ENCODE measurements at regions not wholly inside any gene's neighbourhood (a gene's known extent, or its start where the extent isn't known, plus 50 kb on each side); places are given as distances from the start of the nearest gene placed in this dataset.

DNA sequence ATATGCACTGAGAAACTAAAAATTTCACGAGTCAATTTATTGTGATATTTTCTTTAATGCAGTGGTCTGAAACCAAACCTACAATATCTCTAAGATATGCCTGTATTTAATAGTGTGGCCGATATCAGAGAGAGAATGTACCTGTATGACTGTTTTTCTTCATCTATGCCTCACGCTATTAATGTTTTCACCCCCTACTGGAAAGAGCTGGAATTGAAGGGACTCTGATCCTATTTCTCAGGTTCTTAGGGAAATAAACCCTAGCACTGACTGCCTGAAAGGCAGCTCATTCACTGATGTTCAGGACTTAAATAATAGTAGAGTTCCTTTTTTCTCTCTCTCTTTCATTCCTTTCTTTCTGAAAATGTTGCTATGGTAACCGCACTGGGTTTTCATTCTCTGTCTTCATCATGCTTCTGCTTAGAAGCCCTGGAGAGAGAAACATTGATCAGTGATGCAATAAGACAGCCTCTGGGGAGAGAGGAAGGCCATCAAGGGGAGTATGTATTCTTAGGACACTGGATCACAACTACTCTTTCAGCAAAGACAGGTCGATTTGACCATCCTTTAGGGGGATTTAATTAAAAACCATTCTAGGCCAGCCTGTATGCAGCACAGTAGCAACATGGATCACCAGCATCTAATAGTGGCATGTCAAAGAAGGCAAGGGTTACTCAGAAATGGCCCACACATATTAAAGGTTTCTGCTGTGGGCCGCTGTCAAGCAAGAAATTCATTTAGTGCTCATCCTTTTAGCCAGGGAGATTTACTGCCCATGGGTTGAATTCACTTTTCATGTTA lies 1135.7 kb downstream of the IGSF11 start:
- H3K4me3 ChIP-seq (ENCODE audit: low read length) = no peak overlapping the region
- TF ChIP-seq, protein P1, sequence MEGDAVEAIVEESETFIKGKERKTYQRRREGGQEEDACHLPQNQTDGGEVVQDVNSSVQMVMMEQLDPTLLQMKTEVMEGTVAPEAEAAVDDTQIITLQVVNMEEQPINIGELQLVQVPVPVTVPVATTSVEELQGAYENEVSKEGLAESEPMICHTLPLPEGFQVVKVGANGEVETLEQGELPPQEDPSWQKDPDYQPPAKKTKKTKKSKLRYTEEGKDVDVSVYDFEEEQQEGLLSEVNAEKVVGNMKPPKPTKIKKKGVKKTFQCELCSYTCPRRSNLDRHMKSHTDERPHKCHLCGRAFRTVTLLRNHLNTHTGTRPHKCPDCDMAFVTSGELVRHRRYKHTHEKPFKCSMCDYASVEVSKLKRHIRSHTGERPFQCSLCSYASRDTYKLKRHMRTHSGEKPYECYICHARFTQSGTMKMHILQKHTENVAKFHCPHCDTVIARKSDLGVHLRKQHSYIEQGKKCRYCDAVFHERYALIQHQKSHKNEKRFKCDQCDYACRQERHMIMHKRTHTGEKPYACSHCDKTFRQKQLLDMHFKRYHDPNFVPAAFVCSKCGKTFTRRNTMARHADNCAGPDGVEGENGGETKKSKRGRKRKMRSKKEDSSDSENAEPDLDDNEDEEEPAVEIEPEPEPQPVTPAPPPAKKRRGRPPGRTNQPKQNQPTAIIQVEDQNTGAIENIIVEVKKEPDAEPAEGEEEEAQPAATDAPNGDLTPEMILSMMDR (conservative IDR thresholded peaks at IDR 0.05; ENCODE audit: low read depth, low read length) = peak; percentile 63
- DNase-seq (ENCODE audit: low read depth) = no peak

DNA sequence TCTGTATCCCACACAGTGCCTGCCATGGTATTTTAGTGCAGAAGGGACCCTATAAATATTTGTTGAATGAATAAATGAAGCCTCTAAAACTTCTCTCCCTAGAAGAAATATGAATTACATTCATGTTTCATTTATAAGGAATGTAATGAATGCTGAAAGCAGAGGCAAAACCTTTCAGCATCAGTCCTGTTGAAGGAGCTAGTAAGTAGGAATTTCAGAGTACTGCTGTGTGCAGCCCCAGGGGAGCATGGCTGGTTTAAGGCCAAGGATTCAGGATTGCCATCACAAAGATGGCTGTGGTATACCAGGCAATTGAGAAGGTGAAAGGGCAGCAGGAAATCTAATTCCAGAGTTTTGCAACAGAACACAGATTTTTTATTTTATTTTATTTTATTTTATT lies 1131.4 kb downstream of the IGSF11 start:
- DNase-seq (ENCODE audit: low read depth) = no peak
- no peak overlapping the region for H3K4me3 ChIP-seq (ENCODE audit: low read length)
- TF ChIP-seq, protein P1 (conservative IDR thresholded peaks at IDR 0.05; ENCODE audit: low read depth, low read length) = no peak

DNA sequence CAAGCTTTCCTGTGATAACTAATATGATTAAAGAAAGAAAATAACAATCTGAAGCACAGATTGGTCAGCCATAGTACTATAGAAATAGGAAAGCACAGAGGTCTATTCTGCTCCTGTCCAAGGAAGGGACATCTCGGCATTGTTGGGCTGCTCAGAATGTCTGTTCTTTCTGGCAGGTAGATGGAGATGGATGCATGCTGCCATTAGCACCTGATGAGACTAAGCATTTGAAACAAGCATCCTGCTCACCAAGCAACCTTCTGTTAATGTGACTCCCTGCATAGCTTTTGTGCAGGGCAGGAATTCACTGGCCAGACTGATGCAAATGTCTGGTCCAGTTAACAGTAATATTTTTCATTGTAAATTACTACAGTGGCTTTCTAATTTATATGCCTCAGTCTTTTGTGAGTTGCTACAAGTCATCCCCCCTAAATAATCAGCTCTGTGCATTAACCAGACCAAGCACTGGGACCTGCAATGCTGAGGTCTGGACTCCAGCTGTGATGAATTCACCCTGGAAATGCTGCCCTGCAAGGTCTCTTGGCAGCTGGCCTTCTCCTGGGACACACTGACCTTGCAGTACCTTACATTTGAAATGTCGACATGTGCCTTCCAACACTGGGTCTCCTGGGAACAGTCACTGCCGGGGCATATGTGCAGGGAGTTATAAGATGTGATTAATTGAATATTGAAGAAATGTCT lies 1123.7 kb downstream of the IGSF11 start:
- TF ChIP-seq, protein P1 (conservative IDR thresholded peaks at IDR 0.05; ENCODE audit: low read depth, low read length) = no peak
- no peak overlapping the region for H3K4me3 ChIP-seq (ENCODE audit: low read length)
- no peak for DNase-seq (ENCODE audit: low read depth)

DNA sequence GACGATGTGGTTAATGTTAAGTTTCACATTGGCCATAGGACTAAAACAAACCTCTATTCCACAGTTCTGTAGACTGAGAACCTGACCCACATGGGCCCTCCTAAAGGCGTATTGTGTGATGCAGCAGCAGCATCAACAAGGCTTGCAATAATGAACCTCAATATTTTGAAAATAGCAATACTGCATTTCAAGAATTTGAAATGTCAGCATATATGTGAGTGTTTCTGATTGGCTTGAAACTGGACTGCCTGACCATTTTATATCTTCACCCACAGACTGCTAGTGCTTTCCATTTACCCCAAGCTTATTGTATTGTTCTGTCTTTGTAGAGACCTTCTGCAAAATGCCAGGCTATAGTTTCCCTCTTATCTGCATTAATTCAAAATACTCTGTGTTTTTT lies 1122.3 kb downstream of the IGSF11 start:
- TF ChIP-seq, protein P1 (conservative IDR thresholded peaks at IDR 0.05; ENCODE audit: low read depth, low read length) = no peak
- DNase-seq (ENCODE audit: low read depth) = no peak
- H3K4me3 ChIP-seq (ENCODE audit: low read length) = no peak overlapping the region

DNA sequence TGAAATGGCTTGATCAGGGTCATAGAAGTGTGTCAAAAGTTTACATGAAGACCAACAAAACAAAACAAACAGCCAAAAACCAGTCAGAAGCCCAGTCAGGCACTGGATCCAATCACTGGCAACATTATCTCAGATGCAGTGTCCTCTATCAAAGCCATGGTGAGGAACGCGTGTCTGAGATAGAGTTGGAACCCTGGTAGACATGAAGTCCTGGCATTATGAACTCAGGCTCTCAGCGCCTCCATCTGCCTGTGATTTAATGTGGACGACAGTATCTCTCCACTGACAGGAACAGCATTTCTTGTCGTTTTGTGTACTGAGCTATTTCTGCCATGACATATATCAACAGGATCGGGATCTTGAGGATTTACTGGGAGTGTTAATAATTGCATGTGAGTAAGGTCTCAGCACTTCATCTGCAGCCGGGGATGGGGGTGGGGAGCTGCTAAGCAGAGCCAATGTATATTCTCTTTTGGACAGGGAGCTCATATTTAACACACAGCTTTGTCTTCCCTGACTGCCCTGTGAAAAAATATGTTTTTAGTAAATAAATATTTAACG lies 1120.0 kb downstream of the IGSF11 start:
- H3K4me3 ChIP-seq (ENCODE audit: low read length) = no peak overlapping the region
- DNase-seq (ENCODE audit: low read depth) = no peak
- TF ChIP-seq, protein P1 (conservative IDR thresholded peaks at IDR 0.05; ENCODE audit: low read depth, low read length) = no peak

DNA sequence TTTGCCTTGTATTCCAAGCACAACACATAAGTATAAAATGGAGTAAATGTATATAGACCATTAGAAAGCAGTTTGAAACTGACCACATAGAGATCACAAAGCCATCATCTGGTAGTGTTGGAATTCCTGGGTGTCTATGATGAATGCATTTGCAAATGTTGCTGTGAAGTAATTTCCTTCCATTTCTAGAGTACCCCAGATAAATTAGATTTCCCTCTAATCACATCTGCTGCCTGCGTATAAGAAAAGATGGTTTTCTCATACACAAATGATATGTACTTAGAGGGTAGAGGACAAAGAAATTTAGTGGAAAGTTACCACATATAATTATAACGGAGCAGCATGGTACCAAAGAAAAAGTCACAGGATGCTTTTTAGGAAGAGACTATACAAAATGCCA lies 1117.8 kb downstream of the IGSF11 start:
- TF ChIP-seq, protein P1 (conservative IDR thresholded peaks at IDR 0.05; ENCODE audit: low read depth, low read length) = no peak
- H3K4me3 ChIP-seq (ENCODE audit: low read length) = no peak overlapping the region
- no peak for DNase-seq (ENCODE audit: low read depth)
